GM19395 (cell line): ENCODE measurements at regions not wholly inside any gene's neighbourhood (a gene's known extent, or its start where the extent isn't known, plus 50 kb on each side); places are given as distances from the start of the nearest gene placed in this dataset.

ENCODE experiments used
- ATAC-seq: cut with Tn5 transposase; IDR thresholded peaks from one replicate; pipeline ENCODE4 v1.9.1; 2021; ENCODE audit warnings: mild to moderate bottlenecking, moderate library complexity; ENCODE audit not compliant: unreplicated experiment

- ATAC-seq = no peak
Observed at GRCh38 chr3:144361002-144361401, 389.4 kb downstream of the DIPK2A start.

DNA sequence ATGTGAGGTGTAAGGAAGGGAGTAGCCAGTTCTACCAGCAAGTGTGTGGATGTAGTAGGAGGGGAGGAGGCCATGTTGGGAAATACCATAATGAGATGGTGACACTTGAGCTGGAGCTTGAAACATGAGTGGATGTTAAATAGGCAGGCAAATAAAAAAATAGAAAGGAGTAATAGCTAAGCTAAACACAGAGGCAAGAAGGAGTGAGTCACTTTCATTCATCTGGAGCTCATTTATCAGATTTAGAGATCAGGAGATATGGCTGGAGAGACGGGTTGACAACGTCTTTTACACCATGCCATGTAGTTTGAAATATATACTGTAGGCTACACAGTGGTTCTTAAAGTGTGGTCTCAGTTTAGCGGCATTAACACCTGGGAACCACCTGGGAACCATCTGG is 390.5 kb downstream of the DIPK2A start:
- no peak for ATAC-seq

GRCh38 chr3:144363856-144364255 is 392.2 kb downstream of the DIPK2A start:
- ATAC-seq = no peak

GRCh38 chr3:144364737-144365136 is 393.1 kb downstream of the DIPK2A start:
- no peak for ATAC-seq

DNA sequence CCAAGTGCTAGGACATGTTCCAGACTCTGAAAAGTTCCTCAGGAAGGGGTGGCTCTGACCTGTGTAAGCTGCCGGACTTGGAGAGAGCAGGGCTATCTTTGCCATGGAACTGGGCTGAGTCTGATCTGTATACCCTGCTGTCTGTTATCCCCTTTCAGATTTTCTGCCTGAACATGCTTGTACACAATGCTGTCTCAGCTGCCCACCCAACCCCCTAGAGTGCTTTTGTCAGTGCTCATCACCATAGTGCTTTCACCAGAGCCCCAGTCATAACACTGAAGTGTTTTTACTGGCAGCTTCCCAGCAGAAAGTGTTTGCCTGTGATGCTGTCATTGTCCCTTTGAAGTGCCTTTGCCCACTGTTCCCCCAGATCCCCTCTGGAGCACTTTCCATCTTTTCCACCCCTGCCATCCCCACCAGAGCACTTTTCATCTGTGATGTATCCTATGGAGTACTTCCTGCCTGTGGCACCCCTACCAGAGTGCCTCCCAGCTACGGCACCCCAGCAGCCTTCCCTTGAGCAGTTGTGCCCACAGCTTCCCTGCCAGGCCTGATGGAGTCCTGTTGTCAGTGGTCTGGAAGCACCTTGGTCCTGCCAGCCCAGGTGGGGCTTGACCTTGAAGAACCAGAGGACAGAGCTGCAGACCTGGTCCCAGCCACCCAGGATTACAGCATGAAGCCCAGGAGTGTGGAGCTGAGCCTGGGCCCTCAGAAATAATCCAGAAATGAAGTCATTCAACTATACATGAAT is 397.7 kb downstream of the DIPK2A start:
- ATAC-seq = no peak

DNA sequence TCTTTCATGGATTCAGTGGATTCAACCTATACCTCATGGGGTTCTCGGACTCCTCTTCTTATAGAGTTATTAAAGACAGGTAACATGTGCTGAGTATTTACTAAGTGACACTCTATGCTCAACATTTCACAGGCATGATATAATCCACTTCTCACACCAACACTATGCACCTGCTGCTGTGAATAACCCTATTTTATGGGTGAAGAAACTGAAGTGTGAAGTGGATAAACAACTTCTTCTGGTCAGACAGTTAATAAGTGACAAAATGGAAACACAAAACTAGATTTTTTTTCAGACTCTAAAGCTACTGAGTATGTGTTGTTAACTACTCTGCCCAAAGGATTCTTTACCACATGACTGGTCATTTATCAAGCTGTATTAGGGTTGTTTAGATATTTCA is 403.5 kb downstream of the DIPK2A start:
- ATAC-seq = no peak

- no peak for ATAC-seq
Observed at GRCh38 chr3:144380849-144381248, 409.2 kb downstream of the DIPK2A start.

- no peak for ATAC-seq
Observed at GRCh38 chr3:144381607-144382006, 410.0 kb downstream of the DIPK2A start.

- ATAC-seq = no peak
Observed at GRCh38 chr3:144384241-144384979, 412.8 kb downstream of the DIPK2A start.

- ATAC-seq = no peak
Observed at GRCh38 chr3:144390786-144391185, 419.2 kb downstream of the DIPK2A start.

DNA sequence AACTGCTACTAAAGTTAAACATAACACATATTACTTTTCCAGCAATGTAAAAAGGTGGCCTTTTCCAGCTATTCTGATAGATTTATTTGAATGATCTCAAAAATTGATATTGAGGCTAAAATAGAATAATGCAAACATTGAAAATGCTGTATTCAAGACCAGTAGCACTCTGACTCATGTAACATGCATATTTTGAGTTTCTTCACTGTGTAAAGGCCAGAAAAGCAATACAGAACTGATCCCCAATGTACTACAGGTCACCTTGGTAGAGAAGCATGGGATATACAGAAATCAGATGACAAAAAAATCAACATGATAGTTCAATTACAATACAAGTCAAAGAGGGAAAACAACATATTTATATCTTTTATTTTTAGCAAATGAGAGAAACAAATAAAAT is 419.6 kb downstream of the DIPK2A start:
- ATAC-seq = no peak

- ATAC-seq = no peak
Observed at GRCh38 chr3:144394032-144394431, 422.4 kb downstream of the DIPK2A start.

DNA sequence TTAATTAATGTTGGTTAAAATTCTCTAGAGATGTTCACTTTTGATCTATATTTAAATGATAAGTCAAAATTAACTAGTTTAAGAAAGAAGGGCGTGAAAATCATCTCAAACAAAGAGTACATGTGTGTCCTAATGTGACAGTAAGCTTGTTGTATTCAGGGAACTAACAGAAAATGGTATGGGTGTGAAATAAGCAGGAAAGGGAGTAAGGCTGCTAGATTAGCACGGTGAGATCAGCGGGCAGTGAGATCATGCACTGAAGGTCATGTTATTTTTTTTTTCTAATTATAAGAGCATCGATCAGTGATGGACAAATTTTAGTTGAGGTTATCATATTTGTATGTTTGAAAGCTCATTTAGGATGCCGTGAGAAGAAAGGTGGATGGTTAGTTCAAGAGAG is 430.8 kb downstream of the DIPK2A start:
- no peak for ATAC-seq

- no peak for ATAC-seq
Observed at GRCh38 chr3:144403040-144403457, 431.4 kb downstream of the DIPK2A start.

DNA sequence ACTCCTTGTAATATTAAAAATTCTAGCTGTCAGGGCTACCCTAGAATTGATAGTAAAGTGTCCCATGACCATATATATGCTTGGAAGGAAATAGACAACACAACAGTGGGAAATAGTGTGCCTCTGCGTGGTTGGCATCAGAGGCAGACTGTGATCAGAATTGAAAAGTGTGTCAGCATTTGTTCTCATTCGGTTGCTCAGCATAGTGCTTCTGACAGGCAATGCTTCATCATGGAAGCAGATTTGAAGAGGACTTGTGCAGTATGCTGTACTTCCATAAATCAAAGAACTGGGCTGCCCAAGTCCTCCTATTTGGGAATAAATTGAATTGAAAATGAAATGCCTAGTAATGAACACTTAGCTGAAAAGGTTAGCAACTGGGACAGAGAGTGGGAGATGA is 435.7 kb downstream of the DIPK2A start:
- ATAC-seq = no peak

DNA sequence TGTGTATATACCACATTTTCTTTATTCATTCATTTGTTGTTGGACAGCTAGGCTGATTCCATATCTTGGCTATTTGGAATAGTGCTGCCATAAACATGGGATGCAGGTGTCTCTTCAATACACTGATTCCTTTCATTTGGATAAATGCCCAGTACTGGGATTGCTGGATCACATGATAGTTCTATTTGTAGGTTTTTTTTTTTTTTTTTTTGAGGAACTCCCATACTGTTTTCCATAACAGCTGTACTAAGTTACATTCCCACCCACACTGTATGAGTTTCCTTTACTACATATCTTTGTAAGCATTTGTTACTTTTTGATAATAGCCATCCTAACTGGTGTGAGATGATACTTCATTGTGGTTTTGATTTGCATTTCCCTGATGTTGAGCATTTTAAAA is 437.7 kb downstream of the DIPK2A start:
- ATAC-seq = no peak

DNA sequence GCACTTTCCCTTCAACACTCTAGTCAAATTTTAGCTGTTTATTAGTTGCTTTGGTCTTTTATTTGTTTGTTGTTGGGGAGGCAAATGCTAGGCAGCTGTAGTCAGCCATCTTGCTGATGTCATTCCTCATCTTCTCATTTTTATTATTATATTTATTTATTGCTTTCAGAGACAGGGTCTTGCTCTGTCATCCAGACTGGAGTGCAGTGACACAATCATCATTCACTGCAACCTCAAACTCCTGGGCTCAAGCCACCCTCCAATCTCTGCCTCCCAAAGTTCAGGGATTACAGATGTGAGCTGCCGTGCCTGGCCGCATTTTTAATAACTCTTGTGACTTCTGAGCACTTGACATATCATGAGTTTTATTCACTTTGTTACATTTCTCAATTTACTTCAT is 441.4 kb downstream of the DIPK2A start:
- no peak for ATAC-seq

DNA sequence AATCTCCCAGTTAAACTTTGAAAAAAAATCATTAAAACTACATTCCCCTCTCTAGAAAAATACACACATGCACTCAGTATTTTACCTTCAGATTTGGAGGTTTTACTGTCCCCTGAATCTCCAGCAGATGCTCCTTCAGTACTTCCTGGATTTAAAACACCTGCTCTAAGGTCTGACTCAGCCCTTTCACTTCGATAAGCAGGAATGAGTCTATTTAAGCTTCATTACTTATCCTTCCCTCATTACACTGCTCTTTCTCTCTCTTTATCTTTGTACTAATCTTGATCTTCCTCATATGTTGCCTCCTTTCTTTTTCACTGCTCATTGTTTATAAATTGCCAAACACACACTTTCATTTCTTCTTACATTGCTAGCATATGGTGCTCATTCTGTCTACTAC is 443.9 kb downstream of the DIPK2A start:
- ATAC-seq = peak; percentile 56

DNA sequence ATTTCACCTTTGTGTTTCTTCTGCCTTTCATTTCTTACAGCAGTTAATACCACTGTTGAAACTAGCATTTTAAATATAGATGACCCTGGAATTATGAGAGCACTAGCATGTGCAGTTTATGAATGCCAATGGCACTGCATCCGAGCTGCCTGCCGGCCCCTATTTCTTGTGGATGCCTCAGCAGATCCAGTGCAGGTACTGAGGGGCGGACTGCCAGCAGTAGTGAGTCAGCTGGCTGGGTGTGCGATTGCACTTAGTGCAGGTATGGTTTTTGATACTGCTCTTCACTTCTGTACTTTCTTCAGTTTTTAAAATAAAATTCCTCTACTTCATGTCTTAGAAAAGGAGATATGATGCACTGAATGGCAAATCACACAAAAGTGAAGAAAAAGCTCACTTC is 453.0 kb downstream of the DIPK2A start:
- no peak for ATAC-seq

DNA sequence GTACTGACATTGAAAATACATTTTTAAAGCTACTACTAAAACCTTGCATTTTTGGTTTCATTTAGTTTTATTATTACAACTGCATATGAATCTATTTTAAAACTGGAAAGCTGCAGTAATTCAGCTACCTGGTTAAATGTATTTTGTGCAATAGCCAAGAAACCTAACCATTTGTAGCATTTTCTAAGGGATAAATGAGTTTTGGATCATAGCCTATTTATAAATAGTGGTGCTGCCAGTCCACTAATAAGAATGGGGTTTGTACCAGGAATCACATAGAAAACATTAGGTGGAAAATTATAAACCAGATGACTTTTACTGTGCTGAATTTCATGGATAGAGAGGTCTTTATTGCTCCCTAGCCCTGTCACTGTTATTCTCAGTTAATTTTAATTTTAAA is 454.7 kb downstream of the DIPK2A start:
- ATAC-seq = no peak

- no peak for ATAC-seq
Observed at GRCh38 chr3:144426967-144427366, 455.3 kb downstream of the DIPK2A start.

DNA sequence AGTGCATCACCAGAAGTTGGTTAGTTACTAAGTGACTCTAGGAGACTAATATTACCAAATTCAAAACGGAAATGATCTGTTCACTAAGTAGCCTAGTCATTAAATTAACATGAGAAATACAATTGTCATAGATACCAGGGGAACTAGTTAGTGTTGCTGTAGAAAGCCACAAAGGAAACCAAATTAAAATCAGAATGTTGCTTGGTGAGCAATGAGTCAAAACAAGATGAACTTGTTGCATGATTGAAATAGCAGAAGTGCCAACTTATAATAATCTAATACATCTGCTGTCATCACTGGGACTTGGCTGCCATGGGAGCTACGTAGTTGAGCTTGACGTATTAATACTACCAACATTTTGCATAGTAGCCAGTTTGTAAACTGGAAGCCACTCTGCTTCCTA is 458.1 kb downstream of the DIPK2A start:
- ATAC-seq = peak; percentile 73
